ENCODE measurements at regions not wholly inside any gene's neighbourhood (a gene's known extent, or its start where the extent isn't known, plus 50 kb on each side); places are given as distances from the start of the nearest gene placed in this dataset.

- no peaks in the 10 kb centered on the region; the same call in 1 of the 2 replicates for H3K27me3 ChIP-seq (replicated peaks; ENCODE audit: control insufficient read depth, insufficient read depth, low read length)
- no peak for DNase-seq (ENCODE audit: extremely low read depth, insufficient read length)
- no peak for TF ChIP-seq CTCF (IDR thresholded peaks at IDR 0.05; ENCODE audit: insufficient read depth, low read length, poor library complexity, severe bottlenecking)
- H3K4me3 ChIP-seq (replicated peaks; ENCODE audit: low read depth, low read length) = no peak overlapping the region
- H3K36me3 ChIP-seq (ENCODE audit: control insufficient read depth, insufficient read depth, low read length) = no peaks in the 10 kb centered on the region
Measured at GRCh38 chr1:38193040-38193439, 146.4 kb upstream of the POU3F1 start.

GRCh38 chr1:38191461-38191860 is 144.9 kb upstream of the POU3F1 start:
- Histone ChIP-seq H3K27me3 (replicated peaks; ENCODE audit: control insufficient read depth, insufficient read depth, low read length) (no peaks in the 10 kb centered on the region; the same call in 1 of the 2 replicates), H3K36me3 (ENCODE audit: control insufficient read depth, insufficient read depth, low read length) (no peaks in the 10 kb centered on the region), H3K4me3 (replicated peaks; ENCODE audit: low read depth, low read length) (no peak overlapping the region)
- no peak for DNase-seq (ENCODE audit: extremely low read depth, insufficient read length)
- TF ChIP-seq CTCF (IDR thresholded peaks at IDR 0.05; ENCODE audit: insufficient read depth, low read length, poor library complexity, severe bottlenecking) = no peak

GRCh38 chr1:38190983-38191382 is 144.4 kb upstream of the POU3F1 start:
- DNase-seq (ENCODE audit: extremely low read depth, insufficient read length) = no peak
- Histone ChIP-seq H3K4me3 (replicated peaks; ENCODE audit: low read depth, low read length) (no peak overlapping the region), H3K27me3 (replicated peaks; ENCODE audit: control insufficient read depth, insufficient read depth, low read length) (no peaks in the 10 kb centered on the region; the same call in 1 of the 2 replicates), H3K36me3 (ENCODE audit: control insufficient read depth, insufficient read depth, low read length) (no peaks in the 10 kb centered on the region)
- no peak for TF ChIP-seq CTCF (IDR thresholded peaks at IDR 0.05; ENCODE audit: insufficient read depth, low read length, poor library complexity, severe bottlenecking)

- no peak for DNase-seq (ENCODE audit: extremely low read depth, insufficient read length)
- no peak overlapping the region for H3K4me3 ChIP-seq (replicated peaks; ENCODE audit: low read depth, low read length)
- no peaks in the 10 kb centered on the region; the same call in 1 of the 2 replicates for H3K27me3 ChIP-seq (replicated peaks; ENCODE audit: control insufficient read depth, insufficient read depth, low read length)
- no peak for TF ChIP-seq CTCF (IDR thresholded peaks at IDR 0.05; ENCODE audit: insufficient read depth, low read length, poor library complexity, severe bottlenecking)
- H3K36me3 ChIP-seq (ENCODE audit: control insufficient read depth, insufficient read depth, low read length) = no peaks in the 10 kb centered on the region
Measured at GRCh38 chr1:38187552-38187951, 141.0 kb upstream of the POU3F1 start.

GRCh38 chr1:38186566-38186965 is 140.0 kb upstream of the POU3F1 start:
- no peak for TF ChIP-seq CTCF (IDR thresholded peaks at IDR 0.05; ENCODE audit: insufficient read depth, low read length, poor library complexity, severe bottlenecking)
- DNase-seq (ENCODE audit: extremely low read depth, insufficient read length) = no peak
- no peak overlapping the region for H3K4me3 ChIP-seq (replicated peaks; ENCODE audit: low read depth, low read length)
- no peaks in the 10 kb centered on the region for H3K36me3 ChIP-seq (ENCODE audit: control insufficient read depth, insufficient read depth, low read length)
- H3K27me3 ChIP-seq (replicated peaks; ENCODE audit: control insufficient read depth, insufficient read depth, low read length) = no peaks in the 10 kb centered on the region; the same call in 1 of the 2 replicates

GRCh38 chr1:38185913-38186312 is 139.3 kb upstream of the POU3F1 start:
- no peak for DNase-seq (ENCODE audit: extremely low read depth, insufficient read length)
- H3K4me3 ChIP-seq (replicated peaks; ENCODE audit: low read depth, low read length) = no peak overlapping the region
- no peaks in the 10 kb centered on the region; the same call in 1 of the 2 replicates for H3K27me3 ChIP-seq (replicated peaks; ENCODE audit: control insufficient read depth, insufficient read depth, low read length)
- no peaks in the 10 kb centered on the region for H3K36me3 ChIP-seq (ENCODE audit: control insufficient read depth, insufficient read depth, low read length)
- no peak for TF ChIP-seq CTCF (IDR thresholded peaks at IDR 0.05; ENCODE audit: insufficient read depth, low read length, poor library complexity, severe bottlenecking)

All from GM06990 (cell line).